GM21526 (cell line): ENCODE measurements at regions not wholly inside any gene's neighbourhood (a gene's known extent, or its start where the extent isn't known, plus 50 kb on each side); places are given as distances from the start of the nearest gene placed in this dataset.
A peak's percentile ranks its signal among the peaks of the same experiment; 100 is the strongest.

Experiments used
- ATAC-seq: cut with Tn5 transposase; IDR thresholded peaks from one replicate; pipeline ENCODE4 v1.9.1; 2021; ENCODE audit warnings: moderate library complexity; ENCODE audit not compliant: unreplicated experiment, low FRiP score

GRCh38 chr6:126419901-126420300 is 80.0 kb downstream of the CENPW start:
- no peak for ATAC-seq

GRCh38 chr6:126422912-126423311 is 83.0 kb downstream of the CENPW start:
- no peak for ATAC-seq

- ATAC-seq = no peak
These were observed 87.8 kb downstream of the CENPW start for GRCh38 chr6:126427713-126428112.

- no peak for ATAC-seq
These were observed 90.0 kb downstream of the CENPW start for GRCh38 chr6:126429866-126430265.

GRCh38 chr6:126432564-126432963 is 92.6 kb downstream of the CENPW start:
- no peak for ATAC-seq

- no peak for ATAC-seq
These were observed 94.0 kb downstream of the CENPW start for GRCh38 chr6:126433927-126434326.

- ATAC-seq = no peak
These were observed 97.3 kb downstream of the CENPW start for GRCh38 chr6:126437205-126437604.

- ATAC-seq = no peak
These were observed 99.1 kb downstream of the CENPW start for GRCh38 chr6:126439040-126439439.

GRCh38 chr6:126440923-126441322 is 101.0 kb downstream of the CENPW start:
- peak; percentile 62 for ATAC-seq

GRCh38 chr6:126444659-126445273 is 104.9 kb downstream of the CENPW start:
- ATAC-seq = no peak

- ATAC-seq = no peak
These were observed 106.3 kb downstream of the CENPW start for GRCh38 chr6:126446248-126446647.

GRCh38 chr6:126447367-126447766 is 107.5 kb downstream of the CENPW start:
- ATAC-seq = no peak

GRCh38 chr6:126461045-126461444 is 121.1 kb downstream of the CENPW start:
- ATAC-seq = no peak

GRCh38 chr6:126464245-126464644 is 124.3 kb downstream of the CENPW start:
- ATAC-seq = no peak

GRCh38 chr6:126475449-126475848 is 135.5 kb downstream of the CENPW start:
- ATAC-seq = no peak

GRCh38 chr6:126477678-126478077 is 137.8 kb downstream of the CENPW start:
- ATAC-seq = peak; percentile 83

- no peak for ATAC-seq
These were observed 140.4 kb downstream of the CENPW start for GRCh38 chr6:126480268-126480667.

- no peak for ATAC-seq
These were observed 141.4 kb downstream of the CENPW start for GRCh38 chr6:126481319-126481718.

GRCh38 chr6:126504792-126505191 is 164.9 kb downstream of the CENPW start:
- no peak for ATAC-seq

- no peak for ATAC-seq
These were observed 173.3 kb downstream of the CENPW start for GRCh38 chr6:126513198-126513597.

- no peak for ATAC-seq
These were observed 176.5 kb downstream of the CENPW start for GRCh38 chr6:126516411-126516810.

GRCh38 chr6:126524811-126525326 is 185.0 kb downstream of the CENPW start:
- no peak for ATAC-seq

- no peak for ATAC-seq
These were observed 186.6 kb downstream of the CENPW start for GRCh38 chr6:126526547-126526946.
